Esophagus muscularis mucosa (tissue), 4 donors: ENCODE measurements at regions not wholly inside any gene's neighbourhood (a gene's known extent, or its start where the extent isn't known, plus 50 kb on each side); places are given as distances from the start of the nearest gene placed in this dataset.
A peak's percentile ranks its signal among the peaks of the same experiment; 100 is the strongest.

Source experiments
- DNase-seq: peaks from one replicate; pipeline ENCODE4 v3.0.0-alpha.2; 2017; ENCODE audit errors: extremely low spot score
- H3K27ac ChIP-seq, 4 donors: fragments of 200-600 bp; sonication (generic); replicated peaks in 1 of 4; 1 replicate in 3 of 4; 2 replicates in 1 of 4; pipeline ENCODE4 v1.5.1; 2016 to 2019; ENCODE audit warnings: mild to moderate bottlenecking in 1 of 4
- H3K27me3 ChIP-seq, 4 donors: fragments of 200-600 bp; sonication (generic); one replicate each; pipeline versions ENCODE4 v1.5.1 to v1.6.0; 2016 to 2019
- H3K36me3 ChIP-seq, 4 donors: fragments of 200-600 bp; sonication (generic); one replicate each; pipeline ENCODE4 v1.5.1; 2016 to 2019
- H3K4me1 ChIP-seq, 4 donors: fragments of 200-600 bp; sonication (generic); one replicate each; pipeline ENCODE4 v1.5.1; 2016 to 2019
- H3K4me3 ChIP-seq, 4 donors: fragments of 200-600 bp; sonication (generic); 1 replicate in 2 of 4; 2 replicates in 2 of 4; pipeline ENCODE4 v1.5.1; 2016 to 2019; ENCODE audit warnings: mild to moderate bottlenecking in 4 of 4, moderate library complexity in 1 of 4
- H3K9me3 ChIP-seq, 4 donors: fragments of 200-600 bp; sonication (generic); 1 replicate in 3 of 4; 2 replicates in 1 of 4; pipeline ENCODE4 v1.5.1; 2016 to 2019
- EP300 ChIP-seq: sonication (generic); formaldehyde crosslinking; IDR thresholded peaks from one replicate; pipeline ENCODE4 v1.6.1; 2017; ENCODE audit warnings: antibody characterized with exemption
- POLR2A ChIP-seq: fragments of 450-650 bp; IDR thresholded peaks from one replicate; pipeline ENCODE4 v1.6.1; 2017; ENCODE audit warnings: antibody characterized with exemption, moderate library complexity, mild to moderate bottlenecking, low read depth
- POLR2AphosphoS5 ChIP-seq, 2 donors: sonication (generic); formaldehyde crosslinking; IDR thresholded peaks; one replicate each; pipeline ENCODE4 v1.6.1; 2017; ENCODE audit warnings: antibody characterized with exemption in 2 of 2
- WGBS: methylation state at CpG from one replicate; pipeline ENCODE4 v1.1.5; 2018; 5-methylcytosine and 5-hydroxymethylcytosine counted together
- intact Hi-C: fragments of 100-400 bp; cut with DNase I; formaldehyde crosslinking; loops from one replicate; pipeline ENCODE4 v1.15.1; 2023
- TF ChIP-seq, protein P1 (sequence below), 3 experiments: fragments of 200-600 bp in 2 of 3; fragments of 450-650 bp in 1 of 3; sonication (generic) in 2 of 3; IDR thresholded peaks; one replicate each; pipeline ENCODE4 v1.5.1; 2017 to 2019; ENCODE audit warnings: antibody characterized with exemption in 3 of 3, mild to moderate bottlenecking in 2 of 3, moderate library complexity in 1 of 3

DNA sequence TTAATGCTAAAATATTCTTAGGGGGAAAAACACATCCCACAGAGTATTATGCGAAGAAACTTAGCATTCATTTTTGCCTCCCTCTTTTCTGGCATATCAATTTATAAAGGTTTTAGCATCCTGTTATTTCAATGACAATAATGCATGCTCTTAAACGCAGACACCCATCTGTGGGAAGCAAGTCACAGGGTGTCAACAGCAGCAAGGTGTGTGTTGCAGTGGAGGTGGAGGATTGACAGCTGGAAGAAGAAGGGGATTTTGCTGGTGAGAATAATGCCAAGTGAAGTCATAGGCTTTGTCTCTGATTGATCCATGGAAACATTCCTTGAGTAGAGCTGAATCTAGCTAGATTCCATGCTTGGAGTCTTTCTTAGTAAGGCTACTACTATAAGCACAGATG lies 498.1 kb downstream of the NPIPA7 start:
- H3K36me3 ChIP-seq: no peaks in the 10 kb centered on the region
- no peak overlapping the region for H3K27ac ChIP-seq
- no peak overlapping the region for H3K4me3 ChIP-seq
- no peaks in the 10 kb centered on the region for H3K9me3 ChIP-seq
- TF ChIP-seq EP300: no peak
- TF ChIP-seq POLR2A: no peak
- TF ChIP-seq POLR2AphosphoS5 (IDR thresholded peaks at IDR 0.05): no peak
- TF ChIP-seq, protein P1, sequence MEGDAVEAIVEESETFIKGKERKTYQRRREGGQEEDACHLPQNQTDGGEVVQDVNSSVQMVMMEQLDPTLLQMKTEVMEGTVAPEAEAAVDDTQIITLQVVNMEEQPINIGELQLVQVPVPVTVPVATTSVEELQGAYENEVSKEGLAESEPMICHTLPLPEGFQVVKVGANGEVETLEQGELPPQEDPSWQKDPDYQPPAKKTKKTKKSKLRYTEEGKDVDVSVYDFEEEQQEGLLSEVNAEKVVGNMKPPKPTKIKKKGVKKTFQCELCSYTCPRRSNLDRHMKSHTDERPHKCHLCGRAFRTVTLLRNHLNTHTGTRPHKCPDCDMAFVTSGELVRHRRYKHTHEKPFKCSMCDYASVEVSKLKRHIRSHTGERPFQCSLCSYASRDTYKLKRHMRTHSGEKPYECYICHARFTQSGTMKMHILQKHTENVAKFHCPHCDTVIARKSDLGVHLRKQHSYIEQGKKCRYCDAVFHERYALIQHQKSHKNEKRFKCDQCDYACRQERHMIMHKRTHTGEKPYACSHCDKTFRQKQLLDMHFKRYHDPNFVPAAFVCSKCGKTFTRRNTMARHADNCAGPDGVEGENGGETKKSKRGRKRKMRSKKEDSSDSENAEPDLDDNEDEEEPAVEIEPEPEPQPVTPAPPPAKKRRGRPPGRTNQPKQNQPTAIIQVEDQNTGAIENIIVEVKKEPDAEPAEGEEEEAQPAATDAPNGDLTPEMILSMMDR (IDR thresholded peaks at IDR 0.05): no peak
- H3K4me1 ChIP-seq: no peaks in the 10 kb centered on the region
- WGBS: 82% methylated on average over 2 of the region's 2 CpGs
- intact Hi-C loops: no loop called here
- DNase-seq: peak; percentile 17
- H3K27me3 ChIP-seq: peaks cover 0 to 52% (median 0%) of the 10 kb centered on the region in 4 donors

DNA sequence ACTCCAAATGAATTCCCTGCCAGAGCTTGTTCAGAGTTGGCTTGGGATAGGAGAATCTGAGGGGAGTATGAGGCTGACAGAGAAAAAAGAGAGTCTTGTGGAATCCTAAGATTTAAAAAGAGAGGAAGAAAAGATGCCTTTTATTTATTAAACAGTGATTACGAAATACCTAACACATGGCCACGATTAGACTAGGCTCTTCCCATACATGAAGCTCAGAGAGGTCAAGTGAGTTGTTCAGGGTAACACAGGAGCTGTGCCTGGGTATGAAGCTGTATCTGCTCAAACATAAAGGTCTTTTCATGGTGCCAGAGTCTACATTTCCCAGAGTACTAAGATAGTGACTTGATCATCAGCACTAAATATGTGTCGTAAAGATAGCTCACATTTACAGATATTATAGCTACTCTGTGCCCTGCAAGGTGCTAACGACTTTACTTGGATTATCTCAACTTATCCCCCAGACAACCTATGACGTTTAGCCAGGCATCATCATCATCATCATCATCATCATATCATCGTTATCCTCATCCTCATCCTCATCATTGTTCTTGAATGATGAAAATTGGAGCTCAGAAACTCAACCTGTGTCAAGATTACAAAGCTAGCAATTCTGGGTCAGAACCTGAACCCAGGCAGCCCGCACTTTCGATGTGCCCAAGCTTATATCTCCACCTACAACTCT lies 500.8 kb downstream of the NPIPA7 start:
- H3K4me3 ChIP-seq: no peak overlapping the region
- WGBS: 67% methylated on average over 8 of the region's 8 CpGs
- TF ChIP-seq, protein P1 (IDR thresholded peaks at IDR 0.05): no peak
- TF ChIP-seq EP300 (no peak), POLR2A (no peak), POLR2AphosphoS5 (IDR thresholded peaks at IDR 0.05) (no peak)
- no peaks in the 10 kb centered on the region for H3K9me3 ChIP-seq
- peaks cover 0 to 33% (median 0%) of the 10 kb centered on the region in 4 donors for H3K27me3 ChIP-seq
- DNase-seq: peak; percentile 7
- H3K4me1 ChIP-seq: no peaks in the 10 kb centered on the region
- intact Hi-C loops: no loop called here
- H3K36me3 ChIP-seq: no peaks in the 10 kb centered on the region
- no peak overlapping the region for H3K27ac ChIP-seq

DNA sequence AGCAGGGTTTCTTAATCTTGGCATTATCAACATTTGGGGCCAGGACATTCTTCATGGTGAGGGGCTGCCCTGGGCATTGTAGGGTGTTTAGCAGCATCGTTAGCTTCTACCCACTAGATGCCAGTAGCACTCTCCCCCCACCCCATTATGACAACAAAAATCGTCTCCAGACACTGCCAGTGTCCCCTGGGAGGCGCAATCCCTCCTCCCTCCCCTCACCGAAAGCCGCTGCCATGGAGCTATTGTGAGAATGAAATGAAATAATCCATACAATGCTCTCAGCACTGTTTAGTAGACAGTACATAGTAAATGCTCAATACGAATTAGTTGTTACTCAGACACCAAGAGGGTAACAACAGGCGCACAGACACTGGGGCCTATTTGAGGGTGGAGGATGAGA lies 502.9 kb downstream of the NPIPA7 start:
- 63% methylated on average over 7 of the region's 7 CpGs for WGBS
- Histone ChIP-seq H3K36me3 (no peaks in the 10 kb centered on the region), H3K4me3 (no peak overlapping the region), H3K27me3 (peaks cover 0 to 19% (median 0%) of the 10 kb centered on the region in 4 donors), H3K27ac (no peak overlapping the region), H3K9me3 (no peaks in the 10 kb centered on the region), H3K4me1 (no peaks in the 10 kb centered on the region)
- peak; percentile 77 for DNase-seq
- intact Hi-C loops: no loop called here
- TF ChIP-seq POLR2AphosphoS5 (IDR thresholded peaks at IDR 0.05) (no peak), EP300 (no peak), POLR2A (no peak)
- TF ChIP-seq, protein P1 (IDR thresholded peaks at IDR 0.05): no peak

DNA sequence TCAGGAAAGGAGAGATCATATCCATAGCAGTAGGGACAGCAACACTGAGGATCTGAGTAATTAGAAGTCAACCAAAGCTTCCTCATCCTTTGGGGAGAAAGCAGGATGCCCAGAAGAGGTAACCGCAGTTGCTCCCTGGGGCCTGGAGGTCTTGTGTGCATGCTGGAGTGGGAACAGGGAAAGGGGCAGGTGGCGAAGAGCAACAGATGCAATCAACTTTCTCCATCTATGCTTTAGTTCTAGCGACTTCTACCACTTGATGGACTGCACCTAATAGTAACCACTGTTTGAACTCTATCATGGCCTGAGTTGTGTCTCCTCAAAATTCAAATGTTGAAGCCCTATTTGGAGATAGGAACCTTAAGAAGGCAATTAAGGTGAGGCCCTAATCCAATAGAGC lies 503.8 kb downstream of the NPIPA7 start:
- TF ChIP-seq POLR2A: no peak
- no peak for TF ChIP-seq EP300
- TF ChIP-seq POLR2AphosphoS5 (IDR thresholded peaks at IDR 0.05): no peak
- TF ChIP-seq, protein P1 (IDR thresholded peaks at IDR 0.05): no peak
- no peak overlapping the region for H3K4me3 ChIP-seq
- no peaks in the 10 kb centered on the region for H3K36me3 ChIP-seq
- 87% methylated on average over 3 of the region's 3 CpGs for WGBS
- no peaks in the 10 kb centered on the region for H3K9me3 ChIP-seq
- no peaks in the 10 kb centered on the region for H3K4me1 ChIP-seq
- H3K27me3 ChIP-seq: peaks cover 0 to 12% (median 0%) of the 10 kb centered on the region in 4 donors
- intact Hi-C loops: no loop called here
- DNase-seq: peak; percentile 64
- H3K27ac ChIP-seq: no peak overlapping the region

DNA sequence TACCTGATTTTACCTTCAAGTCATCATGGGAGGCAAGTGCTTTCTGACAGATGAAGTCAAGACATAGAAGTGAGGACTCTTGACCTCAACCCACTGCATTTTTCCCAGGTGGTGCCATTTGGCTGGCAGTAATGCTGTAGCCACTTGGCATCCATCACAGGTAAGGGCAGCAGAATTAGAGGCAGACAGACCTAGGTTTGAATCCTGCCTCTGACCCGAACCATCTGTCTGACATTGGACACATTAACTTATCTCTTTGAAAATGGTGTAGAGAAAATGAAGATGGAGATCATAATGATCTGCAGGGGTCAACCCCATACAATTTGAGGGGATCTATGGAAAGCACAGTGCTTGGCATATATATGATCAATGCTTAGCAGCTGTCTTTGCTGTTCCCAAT lies 505.5 kb downstream of the NPIPA7 start:
- DNase-seq: peak; percentile 82
- Histone ChIP-seq H3K4me1 (no peaks in the 10 kb centered on the region), H3K4me3 (no peak overlapping the region), H3K9me3 (no peaks in the 10 kb centered on the region), H3K27me3 (peaks cover 0 to 4% (median 0%) of the 10 kb centered on the region in 4 donors), H3K27ac (no peak overlapping the region), H3K36me3 (no peaks in the 10 kb centered on the region)
- WGBS: 81% methylated on average over 1 of the region's 1 CpG
- TF ChIP-seq EP300 (no peak), POLR2AphosphoS5 (IDR thresholded peaks at IDR 0.05) (no peak), POLR2A (no peak)
- TF ChIP-seq, protein P1 (IDR thresholded peaks at IDR 0.05): no peak
- intact Hi-C loops: no loop called here
